Fibroblast of skin of right quadriceps (primary cell): ENCODE measurements at regions not wholly inside any gene's neighbourhood (a gene's known extent, or its start where the extent isn't known, plus 50 kb on each side); places are given as distances from the start of the nearest gene placed in this dataset.

Experiments
- DNase-seq: peaks from one replicate; pipeline ENCODE4 v3.0.0-alpha.2; 2013

DNA sequence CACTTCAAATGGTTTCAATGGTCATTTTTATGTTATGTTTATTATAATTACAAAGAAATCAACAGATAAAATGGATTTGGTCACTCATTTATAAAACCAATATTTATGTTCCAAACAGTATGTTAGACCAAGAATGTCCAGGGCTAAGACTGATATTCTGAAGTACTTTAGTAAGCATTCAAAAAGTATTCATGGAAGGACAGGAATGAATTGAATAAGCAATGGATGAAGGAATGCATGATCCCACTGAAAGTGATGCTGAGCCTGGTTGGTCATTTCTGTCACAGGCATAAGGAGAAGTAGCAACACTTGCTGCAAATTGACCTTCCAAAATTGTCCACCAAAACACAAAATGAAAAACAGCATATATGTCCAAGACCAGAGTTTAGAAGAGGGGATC lies 189.0 kb upstream of the CELF2 start:
- DNase-seq, result no peak

DNA sequence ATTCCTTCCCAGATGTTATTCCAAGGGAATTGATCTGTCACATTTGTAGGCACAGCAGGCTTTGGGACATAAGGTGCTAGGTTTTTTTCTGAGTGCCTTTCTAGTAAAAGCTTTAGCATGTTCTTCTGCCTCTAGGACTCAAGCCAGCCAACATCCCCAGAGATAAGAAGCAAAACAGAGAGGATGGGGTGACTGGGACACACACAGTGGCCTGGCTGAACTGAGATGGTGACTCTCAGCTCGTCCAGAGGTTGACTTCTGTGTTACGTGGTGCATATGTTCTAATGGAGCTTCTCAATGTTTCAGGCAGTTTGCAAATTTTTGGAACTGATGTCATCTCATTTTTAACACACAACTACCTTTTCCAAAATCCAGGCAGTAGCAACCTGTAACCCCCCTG lies 188.1 kb upstream of the CELF2 start:
- no peak for DNase-seq

DNA sequence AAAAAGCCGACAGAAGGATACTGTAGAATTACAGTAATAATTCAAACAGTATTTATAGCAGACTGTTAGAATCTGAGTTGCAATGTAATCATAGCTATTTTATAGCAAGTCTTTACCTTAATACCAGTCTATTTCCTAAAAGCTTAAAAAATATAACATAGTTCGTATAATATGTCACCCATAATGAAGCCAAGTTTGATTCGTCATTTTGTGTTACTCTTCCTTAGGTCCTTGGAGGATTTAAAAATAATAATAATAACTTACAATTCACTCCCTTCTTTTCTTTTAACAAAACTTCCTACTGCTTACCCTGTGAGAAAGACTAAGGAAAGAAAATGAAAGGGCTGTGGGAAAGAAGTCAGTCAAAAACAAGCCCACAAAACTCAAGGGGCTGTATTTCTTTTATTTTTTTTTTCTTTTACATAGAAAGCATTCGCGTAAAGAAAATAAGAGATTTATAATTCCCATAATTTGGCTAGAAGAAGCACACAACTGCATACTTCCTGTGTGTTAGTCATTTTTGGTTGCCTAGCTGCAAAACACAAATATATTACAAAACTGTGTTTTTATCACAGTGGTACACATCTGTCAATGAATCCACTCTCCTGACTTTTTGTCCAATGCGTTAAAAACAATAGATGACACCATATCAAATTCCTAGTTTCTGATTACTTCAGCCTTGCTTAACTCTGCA lies 187.2 kb upstream of the CELF2 start:
- DNase-seq, result peak; percentile 88

DNA sequence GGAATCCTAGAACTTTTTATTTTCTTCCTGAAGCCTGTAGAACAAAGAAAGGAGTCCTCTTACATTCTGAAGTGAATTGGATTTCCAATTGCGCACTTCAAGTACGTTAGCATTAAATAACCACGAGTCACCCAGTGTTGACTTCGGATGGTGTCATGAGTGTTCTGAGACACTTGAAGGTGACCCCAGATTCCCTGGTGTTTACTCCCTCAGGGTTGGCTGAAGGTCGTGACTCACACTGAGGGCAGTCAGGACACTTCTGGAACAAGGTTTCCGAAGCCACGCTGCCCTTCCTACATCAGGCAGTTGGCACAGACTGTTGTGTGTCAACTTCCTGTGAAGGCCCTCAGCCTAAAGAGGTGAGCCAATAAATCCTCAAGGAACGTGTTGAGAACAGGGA lies 186.6 kb upstream of the CELF2 start:
- DNase-seq, result peak; percentile 90

DNA sequence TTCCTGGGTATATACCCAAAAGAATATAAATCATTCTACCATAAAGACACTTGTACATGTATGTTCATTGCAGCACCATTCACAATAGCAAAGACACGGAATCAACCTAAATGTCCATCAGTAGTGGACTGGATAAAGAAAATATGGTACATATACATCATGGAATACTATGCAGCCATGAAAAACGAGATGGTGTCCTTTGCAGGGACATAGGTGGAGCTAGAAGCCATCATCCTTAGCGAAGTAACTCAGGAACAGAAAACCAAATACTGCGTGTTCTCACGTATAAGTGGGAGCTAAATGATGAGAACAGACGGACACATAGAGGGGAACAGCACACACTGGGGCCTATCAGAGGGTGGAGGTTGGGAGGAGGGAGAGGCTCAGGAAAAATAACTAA lies 183.7 kb upstream of the CELF2 start:
- DNase-seq, result no peak

DNA sequence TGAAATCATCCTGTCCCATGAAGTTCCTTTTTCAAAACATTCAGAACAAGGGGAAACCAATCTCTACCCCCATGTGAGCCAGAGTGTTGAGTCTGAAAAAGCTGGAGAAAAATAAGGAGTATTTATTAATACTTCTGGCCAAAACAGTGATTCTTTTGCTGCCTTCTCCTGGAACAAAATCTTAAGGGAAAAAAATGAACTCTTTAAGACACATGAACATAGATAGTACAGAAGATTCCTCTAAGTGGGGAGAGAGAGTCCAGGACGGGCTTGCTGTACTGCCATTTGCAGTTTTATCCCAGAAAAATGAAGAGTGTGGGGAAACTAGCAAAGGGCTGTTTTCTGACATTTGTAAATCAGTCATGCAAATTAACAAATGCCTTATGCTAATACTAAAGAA lies 173.4 kb upstream of the CELF2 start:
- no peak for DNase-seq

DNA sequence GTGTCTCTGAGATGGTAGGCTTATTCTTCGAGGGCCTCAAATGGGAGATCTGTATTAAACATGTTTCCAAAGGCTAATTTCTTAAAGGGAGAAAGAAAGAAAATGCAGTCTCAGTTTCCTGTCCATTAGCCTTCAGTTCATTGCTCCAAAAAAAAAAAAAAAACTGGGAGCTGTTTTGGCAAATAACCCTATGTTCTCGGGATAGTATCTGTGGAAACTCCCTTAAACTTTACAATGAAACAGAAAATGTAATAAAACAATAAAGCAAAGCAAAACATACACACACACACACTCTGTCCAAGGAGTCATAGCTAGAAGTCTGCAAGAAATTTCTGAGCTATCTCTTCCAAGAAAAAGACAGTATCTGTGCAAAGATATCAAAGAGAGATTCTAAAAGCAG lies 172.5 kb upstream of the CELF2 start:
- DNase-seq, result no peak

DNA sequence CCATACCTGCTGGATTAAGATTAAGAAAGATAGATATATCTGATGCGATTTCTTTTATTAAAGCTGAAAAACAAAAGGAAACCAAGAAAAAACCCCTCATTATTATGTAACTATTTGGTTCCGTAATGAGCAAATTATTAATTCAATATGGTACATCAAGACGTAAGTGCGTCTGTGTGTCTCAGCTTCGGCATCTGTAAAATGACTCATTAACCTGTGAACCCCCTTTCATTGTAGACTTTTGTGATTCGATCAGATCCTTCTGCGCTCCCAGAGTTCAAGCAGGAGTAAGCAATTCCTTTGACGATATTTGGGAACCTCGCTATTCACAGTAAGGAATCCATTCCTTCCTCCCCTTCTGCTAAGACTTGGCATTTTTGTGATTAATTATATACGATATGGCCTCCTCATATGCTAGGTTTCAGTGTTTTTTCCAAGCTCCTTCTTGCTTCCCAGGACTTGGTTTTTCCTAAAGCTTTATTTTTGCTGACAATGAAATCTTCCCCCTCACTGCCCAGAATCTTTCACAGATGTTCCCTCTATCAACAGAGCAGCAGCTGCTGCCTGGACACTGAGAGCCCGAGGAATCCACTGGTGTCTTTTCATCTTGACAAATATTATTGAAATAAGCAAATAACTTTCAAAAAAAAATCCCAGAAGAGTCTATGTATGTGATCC lies 171.7 kb upstream of the CELF2 start:
- DNase-seq, result no peak

DNA sequence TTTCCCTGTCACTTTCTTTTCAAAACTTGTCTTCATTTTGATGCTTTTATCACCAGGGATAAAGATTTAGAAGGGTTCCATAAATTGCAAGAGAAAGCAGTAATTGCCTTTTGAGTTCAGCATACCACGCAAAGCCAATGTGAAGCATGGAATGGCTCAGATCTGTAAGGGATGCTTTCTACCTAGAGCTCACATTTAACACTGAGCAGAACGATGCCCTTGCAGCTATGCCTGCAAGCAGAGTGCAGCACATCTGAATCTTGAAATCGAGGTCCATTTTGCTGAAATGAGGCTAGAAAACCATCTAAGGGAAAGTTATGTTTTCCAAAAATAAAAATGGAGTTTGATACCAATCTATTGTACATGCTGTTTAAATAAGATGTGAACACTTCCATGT lies 171.2 kb upstream of the CELF2 start:
- no peak for DNase-seq

DNA sequence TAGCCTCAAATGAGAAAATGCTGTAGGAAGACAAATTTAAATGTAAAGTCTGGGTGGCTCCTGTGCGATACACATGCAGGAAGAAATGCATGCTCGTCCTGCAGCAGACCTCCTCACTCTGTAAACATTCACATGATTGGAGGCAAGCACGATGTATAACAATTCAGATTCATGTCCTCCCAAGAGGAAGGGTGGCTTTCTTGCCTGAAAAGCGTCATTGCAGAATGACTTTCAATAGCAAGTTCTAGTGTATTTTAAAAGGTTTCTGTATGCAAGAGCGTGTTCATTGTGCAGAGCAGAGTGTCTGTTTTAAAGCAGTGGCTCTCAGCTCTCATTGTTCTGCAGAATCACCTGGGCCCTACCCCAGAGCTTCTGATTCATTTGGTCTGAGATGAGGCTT lies 170.3 kb upstream of the CELF2 start:
- no peak for DNase-seq

DNA sequence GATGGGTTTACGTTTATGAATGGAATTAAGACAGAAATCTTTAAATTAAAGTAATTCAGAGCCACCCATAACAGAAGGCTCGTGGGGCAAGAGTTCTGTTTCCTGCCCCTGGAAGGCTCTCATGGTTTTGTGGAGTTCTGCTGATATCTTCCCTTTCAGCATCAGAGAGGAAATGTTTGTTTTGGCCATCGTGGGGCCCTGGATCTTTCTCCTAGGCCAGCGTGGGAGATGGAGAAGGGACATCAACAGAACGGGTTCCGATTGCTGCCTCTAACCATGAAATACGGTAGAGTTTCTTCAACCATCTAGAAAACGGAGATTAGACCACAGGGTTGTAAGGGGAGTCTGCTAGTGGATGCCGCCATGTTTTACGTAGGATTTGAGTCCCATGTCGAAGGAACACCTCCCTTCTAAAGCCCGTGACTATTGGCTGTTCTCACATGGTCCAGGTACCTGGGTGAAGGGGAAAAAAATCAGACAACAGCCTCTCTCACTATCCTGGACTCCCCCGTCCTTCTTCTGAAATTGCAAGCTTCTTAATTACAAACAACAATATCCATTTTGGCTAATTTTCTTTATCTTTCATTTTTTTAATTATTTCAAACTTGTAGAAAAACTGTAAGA lies 169.1 kb upstream of the CELF2 start:
- DNase-seq, result no peak

DNA sequence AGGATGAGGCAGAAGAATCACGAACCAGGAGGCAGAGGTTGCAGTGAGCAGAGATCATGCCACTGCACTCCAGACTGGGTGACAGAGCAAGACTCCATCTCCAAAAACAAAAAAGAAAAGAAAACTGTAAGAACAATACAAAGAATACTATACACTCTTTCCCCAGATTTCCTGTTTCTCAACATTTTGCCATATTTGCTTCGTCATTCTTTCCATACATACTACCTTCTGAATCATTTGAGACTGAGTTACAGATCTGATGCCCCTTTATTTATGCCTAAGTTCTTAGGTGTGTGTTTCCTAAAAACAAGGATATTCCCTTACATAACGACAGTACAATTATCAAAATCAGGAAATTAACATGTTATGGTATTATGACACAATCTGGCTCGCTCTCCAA lies 168.4 kb upstream of the CELF2 start:
- no peak for DNase-seq

DNA sequence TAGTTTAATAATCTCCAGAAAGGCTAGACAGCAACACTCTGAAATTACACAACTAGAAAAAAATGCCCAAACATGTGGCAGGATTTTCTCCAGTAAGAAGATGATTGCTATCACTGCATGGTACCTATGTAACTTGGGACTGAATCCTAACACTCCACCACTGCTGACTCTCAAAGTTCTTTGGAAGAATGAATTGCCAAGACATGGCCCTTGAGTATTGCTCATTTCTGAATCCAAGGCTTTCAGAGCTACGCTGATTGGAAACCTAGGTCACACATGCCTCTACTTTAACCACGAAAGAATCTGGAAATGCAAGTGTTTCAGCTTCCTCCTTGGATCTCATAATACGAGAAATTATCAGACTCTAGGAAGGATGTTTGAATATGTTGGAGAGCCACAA lies 167.5 kb upstream of the CELF2 start:
- no peak for DNase-seq

DNA sequence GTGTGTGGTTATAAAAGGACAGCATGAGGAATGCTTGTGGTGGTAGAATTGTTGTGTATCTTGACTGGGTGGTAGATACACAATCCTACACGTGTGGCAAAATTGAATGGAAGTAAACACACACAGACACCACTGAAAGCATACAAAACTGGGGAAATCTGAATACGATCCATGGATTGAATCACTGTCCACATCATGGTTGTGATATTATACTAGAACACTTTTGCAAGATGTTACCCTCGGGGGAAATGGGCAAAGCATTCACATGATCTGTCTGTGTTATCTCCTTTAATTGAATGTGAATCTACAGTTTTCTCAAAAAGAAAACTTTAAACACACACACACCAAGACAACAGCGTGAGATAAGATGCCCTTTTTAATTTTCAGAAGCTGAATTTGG lies 165.2 kb upstream of the CELF2 start:
- no peak for DNase-seq

DNA sequence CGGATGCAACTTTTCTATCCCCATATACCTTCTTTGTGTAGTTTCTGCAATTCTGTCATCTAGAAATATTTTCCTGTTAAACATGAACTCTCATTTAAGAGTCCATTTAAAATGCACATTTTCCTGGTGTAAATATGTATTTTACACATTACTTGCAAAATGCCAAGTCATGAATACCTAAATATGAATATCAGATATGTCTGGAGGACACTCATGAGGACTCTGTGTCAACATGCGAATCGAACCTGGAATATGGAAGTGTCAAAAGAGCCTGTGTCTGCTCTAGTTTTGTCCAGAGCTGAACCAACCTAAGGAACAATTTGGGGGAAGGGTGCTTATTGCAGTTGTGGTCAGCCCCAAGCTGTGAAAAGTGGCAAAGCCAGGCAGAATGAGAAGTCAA lies 163.7 kb upstream of the CELF2 start:
- no peak for DNase-seq

DNA sequence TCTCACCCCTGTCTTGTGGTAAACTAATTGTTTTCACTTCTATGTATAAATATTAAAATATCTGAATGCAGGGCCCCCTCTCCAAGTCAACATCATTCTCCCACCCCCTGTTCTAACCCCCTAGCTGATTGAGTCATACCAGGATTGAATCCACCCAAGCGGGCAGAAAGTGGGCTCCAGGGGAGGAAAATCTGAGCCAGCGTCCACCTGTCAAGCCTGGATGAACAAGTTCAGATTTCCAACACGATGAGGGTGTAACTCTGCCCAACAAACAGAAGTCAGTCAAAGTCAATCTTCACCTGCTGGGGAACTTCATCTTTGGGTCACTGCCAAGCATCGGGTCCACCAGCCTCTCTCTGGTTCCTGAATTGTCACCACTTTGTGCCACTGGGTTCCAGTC lies 162.9 kb upstream of the CELF2 start:
- no peak for DNase-seq

DNA sequence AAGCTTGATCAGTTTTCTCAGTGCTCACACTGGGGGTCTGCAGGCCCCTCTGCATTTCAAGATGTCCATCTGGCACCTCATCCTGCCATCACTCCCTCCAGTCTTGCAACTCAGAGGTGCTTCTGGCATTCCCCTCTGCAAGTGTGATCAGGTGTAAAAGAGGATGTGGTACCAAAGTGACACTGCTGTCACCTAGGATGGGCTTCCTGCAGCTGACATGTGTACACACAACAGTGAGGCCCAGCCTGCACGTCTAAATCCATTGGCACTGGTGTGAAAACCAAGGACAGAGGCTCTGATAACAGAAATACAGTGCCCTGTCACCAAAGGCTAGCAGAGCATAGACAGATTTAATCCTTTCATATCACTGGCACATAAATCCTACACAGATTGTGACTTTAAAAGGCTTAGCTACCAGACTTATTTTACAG lies 162.5 kb upstream of the CELF2 start:
- no peak for DNase-seq

DNA sequence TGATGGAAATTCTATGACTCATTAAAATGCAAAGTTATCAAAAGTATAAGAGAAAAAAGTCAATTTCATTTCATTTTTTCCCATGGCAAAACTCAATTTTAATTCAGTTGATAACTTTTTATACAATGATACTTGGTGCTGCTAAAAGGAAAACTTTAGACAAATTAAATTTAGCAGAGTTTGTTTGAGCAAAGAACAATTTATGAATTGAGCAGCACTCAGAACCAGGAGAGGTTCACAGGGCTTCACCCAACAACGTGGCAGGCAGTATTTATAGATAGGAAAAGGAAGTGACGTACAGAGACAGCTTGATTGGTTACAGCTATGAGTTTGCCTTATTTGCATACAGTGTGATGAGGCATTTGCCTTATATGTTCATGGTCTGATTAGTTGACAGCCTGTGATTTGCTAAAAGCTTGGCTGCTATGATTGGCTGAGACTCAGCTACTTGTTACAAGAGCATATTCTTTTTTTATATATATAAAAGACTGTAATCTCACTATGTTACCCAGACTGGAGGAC lies 157.2 kb upstream of the CELF2 start:
- no peak for DNase-seq

DNA sequence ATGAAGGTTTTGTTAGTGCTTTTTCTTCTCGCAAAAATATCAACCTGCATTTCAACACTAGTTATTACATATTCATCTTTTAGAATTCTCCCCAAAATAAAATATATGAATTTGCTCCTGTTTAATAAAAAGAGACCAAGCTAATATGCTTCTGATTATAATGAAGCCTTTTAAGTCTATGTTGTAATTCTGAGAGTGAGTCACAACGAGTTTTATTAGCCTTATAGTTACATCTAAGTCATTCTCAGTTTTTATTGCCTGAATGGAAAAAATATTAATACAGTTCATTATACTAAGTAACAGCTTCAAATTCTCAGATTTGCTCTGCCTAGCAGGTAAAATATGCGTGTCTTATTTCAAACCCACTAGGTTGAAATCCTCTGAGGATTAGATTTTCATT lies 152.4 kb upstream of the CELF2 start:
- peak; percentile 45 for DNase-seq

DNA sequence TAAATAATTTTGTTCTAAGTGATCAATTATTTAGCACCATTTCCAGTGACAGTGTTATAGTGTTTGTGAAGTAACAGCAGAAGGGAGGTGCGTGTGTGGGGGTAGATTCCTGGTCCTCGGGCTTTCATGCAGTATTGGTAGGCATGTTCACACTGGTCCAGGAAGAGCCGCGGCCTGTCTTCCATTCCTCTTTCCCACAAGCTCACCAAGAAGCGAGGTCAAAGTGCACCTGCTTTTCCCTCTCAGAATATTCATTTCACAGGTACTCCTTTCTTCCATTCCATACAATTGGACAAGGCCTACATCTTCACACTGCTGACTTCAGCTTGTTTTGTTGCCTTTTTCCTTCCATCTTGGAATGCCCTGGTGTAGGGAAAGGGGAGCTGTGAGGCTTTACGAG lies 151.8 kb upstream of the CELF2 start:
- DNase-seq, result no peak

DNA sequence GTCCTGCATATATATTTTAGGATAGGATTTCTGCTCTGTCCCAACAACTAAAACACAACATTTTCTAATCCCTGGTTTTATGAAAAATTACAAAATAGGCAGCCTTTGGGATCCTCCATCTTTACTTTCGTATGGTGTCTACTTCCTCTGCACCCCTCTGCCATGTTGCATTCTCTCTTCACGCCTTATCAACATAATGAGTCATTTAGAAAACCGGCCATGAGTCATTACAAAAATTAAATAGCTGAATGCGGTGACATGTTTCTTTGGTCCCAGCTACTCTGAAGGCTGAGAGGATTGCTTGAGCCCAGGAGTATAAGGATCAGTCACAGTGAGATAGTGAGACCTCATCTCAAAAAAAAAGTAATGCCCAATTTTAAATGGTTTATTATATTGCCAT lies 148.1 kb upstream of the CELF2 start:
- DNase-seq, result no peak

DNA sequence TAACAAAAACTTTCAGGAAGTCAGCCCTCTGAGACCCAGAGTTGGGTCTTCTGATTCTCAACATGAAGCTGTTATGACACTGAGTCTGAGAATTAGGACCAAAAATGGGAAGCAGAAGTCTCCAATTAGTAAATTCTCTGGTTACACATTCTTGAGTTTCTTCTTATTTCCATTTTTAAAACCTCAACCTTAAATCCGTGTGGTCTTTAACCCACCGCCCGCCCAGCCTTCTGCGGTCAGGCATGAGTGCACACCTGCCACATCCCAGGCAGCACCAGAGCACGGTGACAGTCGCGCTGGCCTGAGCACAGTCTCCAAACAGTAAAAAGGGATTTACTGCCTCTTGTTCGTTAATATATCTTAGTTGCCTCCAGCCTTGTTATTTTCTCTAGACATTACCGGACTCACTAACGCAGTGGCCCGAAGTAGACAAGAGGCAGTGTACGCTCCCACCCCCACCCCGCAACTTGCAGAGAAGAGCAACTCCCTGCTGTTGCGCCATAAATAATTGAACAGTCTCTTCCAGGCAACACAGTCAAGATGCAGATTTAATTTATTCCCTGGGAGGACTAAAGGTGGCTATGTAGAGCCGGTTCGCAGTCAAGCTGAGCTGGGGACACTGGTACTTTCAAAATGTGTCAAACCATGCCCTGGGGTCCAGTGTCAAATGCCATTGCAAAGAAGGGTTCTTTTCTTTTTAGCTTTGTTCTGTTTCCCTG lies 147.0 kb upstream of the CELF2 start:
- DNase-seq, result peak; percentile 25

DNA sequence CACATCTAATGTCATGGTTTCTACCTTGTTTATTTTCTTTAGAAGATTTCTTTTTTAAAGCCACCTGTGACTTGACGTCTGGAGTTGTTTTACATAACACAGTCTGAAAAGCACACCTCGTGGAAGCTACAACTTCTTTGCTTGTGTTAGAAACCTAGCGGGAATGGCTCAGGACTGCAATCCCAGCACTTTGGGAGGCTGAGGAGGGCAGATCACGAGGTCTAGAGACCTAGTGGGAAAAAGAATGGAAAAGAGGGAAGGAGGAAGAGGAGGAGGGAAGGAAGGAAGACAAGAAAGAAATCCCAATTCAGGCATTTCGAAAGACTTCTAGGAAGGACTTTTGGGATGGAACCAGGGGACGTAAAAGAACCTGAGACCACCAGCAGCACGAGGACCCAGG lies 146.3 kb upstream of the CELF2 start:
- no peak for DNase-seq
